HG03442 (cell line): ENCODE measurements at regions not wholly inside any gene's neighbourhood (a gene's known extent, or its start where the extent isn't known, plus 50 kb on each side); places are given as distances from the start of the nearest gene placed in this dataset.
"Not testable (repeated sequence)": the region's sequence is repeated elsewhere in the genome, so short reads cannot be mapped to it uniquely, and the experiment has no call there.

Experiments
- ATAC-seq: cut with Tn5 transposase; IDR thresholded peaks from one replicate; pipeline ENCODE4 v1.9.1; 2021; ENCODE audit warnings: mild to moderate bottlenecking, moderate library complexity; ENCODE audit not compliant: unreplicated experiment

DNA sequence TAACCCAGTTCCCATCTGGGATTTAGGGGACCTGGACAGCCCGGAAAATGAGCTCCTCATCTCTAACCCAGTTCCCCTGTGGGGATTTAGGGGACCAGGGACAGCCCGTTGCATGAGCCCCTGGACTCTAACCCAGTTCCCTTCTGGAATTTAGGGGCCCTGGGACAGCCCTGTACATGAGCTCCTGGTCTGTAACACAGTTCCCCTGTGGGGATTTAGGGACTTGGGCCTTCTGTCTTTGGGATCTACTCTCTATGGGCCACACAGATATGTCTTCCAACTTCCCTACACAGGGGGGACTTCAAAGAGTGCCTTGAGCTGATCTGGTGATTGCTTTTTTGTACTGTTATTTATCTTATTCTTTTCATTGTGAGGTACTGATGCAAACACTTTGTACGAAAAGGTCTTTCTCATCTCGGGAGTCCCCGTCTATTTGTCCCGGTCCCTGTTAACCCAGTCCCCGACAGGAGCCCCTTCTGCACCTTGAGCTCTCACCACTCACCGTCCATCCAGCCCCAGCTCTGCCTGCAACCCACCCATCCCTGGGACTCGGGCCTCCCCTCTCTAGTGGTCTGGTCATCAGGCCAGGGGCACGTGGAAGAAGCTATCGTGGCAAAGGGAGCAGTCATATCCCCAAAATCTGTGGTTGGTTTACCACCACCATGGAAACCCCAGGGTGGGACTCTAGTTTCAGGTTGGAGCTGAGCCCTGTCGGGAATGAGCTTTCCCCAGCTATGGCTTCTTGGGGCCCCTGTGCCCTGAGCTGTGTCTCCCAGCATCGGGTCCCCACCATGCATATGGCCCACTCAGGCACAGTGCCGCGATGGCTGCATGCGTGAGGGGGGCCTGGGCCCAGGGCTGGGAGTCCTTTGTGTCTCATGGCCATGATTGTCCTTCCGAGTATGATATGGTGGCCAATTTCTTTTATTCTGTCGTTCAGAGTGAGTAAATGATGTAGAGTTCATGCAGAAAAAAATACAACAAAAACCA is 270.4 kb upstream of the PLCXD1 start:
- not testable (repeated sequence) for ATAC-seq

DNA sequence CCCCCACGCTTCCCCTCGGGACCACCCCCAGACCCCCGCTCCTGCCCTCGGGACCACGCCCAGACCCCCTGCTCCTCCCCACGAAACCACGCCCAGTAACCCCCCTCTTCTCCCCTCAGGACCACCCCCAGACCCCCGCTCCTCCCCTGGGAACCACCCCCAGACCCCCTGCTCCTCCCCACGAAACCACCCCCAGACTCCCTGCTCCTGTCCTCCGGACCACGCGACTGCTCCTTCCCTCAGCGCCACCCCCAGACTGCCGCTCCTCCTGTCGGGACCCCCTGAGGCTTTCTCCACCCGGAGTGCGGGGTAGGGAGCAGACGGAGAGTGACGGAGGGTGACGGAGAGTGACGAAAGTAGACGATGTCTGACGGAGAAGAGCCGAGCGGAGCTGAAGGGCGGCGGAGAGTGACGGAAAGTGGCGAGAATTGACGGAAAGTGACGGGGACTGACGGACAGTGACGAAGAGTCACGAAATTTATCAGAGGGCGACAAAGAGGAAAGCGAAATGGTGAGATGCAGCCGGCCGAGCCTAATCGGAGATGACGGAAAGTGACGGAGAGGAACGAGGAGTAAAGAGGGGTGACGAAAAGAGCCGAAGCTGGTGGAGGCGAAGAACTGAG is 267.2 kb upstream of the PLCXD1 start:
- ATAC-seq: not testable (repeated sequence)

DNA sequence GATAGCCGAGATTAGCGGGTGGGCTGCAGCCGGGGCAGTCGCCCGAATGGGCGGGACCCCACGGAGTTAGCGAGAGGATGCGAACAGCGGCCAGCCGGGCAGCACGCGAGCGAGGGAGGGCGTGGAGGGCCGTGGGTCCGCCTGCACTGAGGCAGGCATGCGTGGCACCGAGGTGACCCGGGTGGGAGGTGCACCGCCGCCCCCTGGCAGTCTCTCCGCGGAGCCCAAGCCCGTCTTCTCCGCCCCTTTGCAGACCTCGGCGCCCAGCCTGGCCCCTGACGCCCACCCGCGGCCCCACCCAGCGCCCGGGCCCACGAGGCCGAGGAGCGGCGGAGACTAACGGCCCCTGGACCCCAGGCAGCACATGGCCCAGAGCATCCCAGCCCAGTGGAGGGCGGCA is 266.7 kb upstream of the PLCXD1 start:
- ATAC-seq: not testable (repeated sequence)

DNA sequence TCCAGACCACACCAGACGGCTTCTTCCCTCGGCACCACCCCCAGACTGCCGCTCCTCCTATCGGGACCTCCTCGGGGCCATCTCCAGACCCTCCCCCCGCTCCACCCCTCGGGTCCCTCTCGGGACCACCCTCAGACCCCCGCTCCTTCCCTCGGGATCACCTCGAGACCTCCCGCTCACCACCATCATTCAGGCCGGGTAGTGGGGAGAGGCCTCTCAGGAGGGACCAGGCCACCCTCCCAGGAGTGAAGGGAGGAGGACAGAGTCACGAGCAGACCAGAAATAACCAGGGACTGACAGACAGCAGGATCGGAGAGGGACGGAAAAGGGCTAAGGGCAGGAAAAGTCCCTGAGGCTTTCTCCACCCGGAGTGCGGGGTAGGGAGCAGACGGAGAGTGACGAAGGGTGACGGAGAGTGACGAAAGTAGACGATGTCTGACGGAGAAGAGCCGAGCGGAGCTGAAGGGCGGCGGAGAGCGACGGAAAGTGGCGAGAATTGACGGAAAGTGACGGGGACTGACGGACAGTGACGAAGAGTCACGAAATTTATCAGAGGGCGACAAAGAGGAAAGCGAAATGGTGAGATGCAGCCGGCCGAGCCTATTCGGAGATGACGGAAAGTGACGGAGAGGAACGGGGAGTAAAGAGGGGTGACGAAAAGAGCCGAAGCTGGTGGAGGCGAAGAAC is 262.3 kb upstream of the PLCXD1 start:
- ATAC-seq: peak; percentile 94

DNA sequence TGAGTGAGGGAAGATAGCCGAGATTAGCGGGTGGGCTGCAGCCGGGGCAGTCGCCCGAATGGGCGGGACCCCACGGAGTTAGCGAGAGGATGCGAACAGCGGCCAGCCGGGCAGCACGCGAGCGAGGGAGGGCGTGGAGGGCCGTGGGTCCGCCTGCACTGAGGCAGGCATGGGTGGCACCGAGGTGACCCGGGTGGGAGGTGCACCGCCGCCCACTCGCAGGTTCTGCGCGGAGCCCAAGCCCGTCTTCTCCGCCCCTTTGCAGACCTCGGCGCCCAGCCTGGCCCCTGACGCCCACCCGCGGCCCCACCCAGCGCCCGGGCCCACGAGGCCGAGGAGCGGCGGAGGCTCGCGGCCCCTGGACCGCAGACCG is 261.7 kb upstream of the PLCXD1 start:
- ATAC-seq: peak; percentile 8

DNA sequence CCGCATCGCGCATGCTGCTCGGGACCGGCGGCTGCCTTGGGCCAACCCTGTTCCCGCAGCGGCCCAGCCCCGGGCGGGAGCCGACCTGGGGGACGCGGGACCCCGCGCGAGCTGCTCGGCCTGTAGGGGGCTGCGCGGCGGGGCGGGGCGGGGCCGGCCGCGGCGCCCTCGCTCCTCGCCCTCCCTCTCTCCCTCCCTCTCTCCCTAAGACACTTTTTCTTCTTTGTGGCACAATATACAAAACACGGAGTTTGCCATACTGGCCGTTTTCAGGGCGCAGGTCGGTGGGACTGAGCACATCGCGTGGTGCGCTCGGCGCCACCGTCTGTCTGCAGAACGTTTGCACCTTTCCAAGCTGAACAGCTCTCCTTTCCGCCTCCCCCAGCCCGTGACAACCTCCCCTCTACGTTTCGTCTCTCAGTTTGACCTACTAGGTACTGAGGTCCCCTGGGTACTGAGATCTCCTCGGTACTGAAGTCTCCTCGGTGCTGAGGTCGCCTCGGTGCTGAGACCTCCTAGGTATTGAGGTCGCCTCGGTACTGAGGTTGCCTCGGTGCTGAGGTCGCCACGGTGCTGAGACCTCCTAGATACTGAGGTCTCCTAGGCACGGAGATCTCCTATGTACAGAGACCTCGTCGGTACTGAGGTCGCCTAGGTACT is 261.1 kb upstream of the PLCXD1 start:
- ATAC-seq: no peak

DNA sequence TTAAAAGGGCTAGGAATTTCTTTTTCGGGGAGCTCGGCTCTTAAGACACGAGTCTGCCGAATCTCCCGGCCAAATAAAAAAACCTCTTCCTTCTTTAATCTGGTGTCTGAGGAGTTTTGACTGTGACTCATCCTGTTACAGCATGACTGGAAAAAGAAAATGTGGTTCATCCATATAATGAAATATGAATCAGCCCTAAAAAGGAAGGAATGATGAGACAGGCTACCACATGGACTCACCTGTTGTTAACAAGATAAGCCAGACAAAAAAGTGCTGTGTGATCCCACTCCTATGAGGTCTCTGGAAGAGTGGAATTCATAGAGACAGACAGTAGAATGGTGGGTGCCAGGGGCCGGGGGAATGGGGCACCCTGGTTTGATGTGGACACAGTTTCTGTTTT is 257.0 kb upstream of the PLCXD1 start:
- not testable (repeated sequence) for ATAC-seq
